Natural killer cell (primary cell): ENCODE measurements at regions not wholly inside any gene's neighbourhood (a gene's known extent, or its start where the extent isn't known, plus 50 kb on each side); places are given as distances from the start of the nearest gene placed in this dataset.

Experiments used
- ATAC-seq, 3 donors: fragments of 150-1000 bp in 2 of 3; fragments of 200-7000 bp in 1 of 3; cut with Tn5 transposase; 1 replicate in 1 of 3; 2 replicates in 2 of 3; pipeline ENCODE4 v1.10.0; 2021; ENCODE audit warnings: mild to moderate bottlenecking in 2 of 3, moderate library complexity in 2 of 3
- DNase-seq, 2 donors: peaks; one replicate each; pipeline versions ENCODE4 v3.0.0 to v3.0.0-alpha.2; 2013 to 2021; ENCODE audit warnings: mixed read lengths in 1 of 2
- H3K27ac ChIP-seq: one replicate; pipeline ENCODE4 v1.5.1; 2013; ENCODE audit warnings: mild to moderate bottlenecking, low read length
- H3K27me3 ChIP-seq: one replicate; pipeline ENCODE4 v1.6.1; 2013; ENCODE audit warnings: low read length; ENCODE audit not compliant: control insufficient read depth, insufficient read depth
- H3K36me3 ChIP-seq: one replicate; pipeline ENCODE4 v1.6.1; 2013; ENCODE audit warnings: low read length; ENCODE audit not compliant: control insufficient read depth, insufficient read depth
- H3K4me1 ChIP-seq: one replicate; pipeline ENCODE4 v1.6.1; 2013; ENCODE audit warnings: low read length; ENCODE audit not compliant: control insufficient read depth, insufficient read depth
- H3K4me3 ChIP-seq: one replicate; pipeline ENCODE4 v1.5.1; 2013; ENCODE audit warnings: low read length
- H3K9me3 ChIP-seq: one replicate; pipeline ENCODE4 v1.6.1; 2013; ENCODE audit warnings: low read length; ENCODE audit not compliant: control insufficient read depth, insufficient read depth
- H3K27ac Mint-ChIP-seq, 2 donors: one replicate each; pipeline ENCODE4 v1.8.0; 2022; ENCODE audit warnings: mild to moderate bottlenecking in 2 of 2, mixed read lengths in 2 of 2, moderate library complexity in 1 of 2
- H3K27me3 Mint-ChIP-seq, 2 donors: one replicate each; pipeline ENCODE4 v1.8.0; 2022; ENCODE audit warnings: low read depth in 2 of 2, mixed read lengths in 2 of 2
- H3K36me3 Mint-ChIP-seq: one replicate; pipeline ENCODE4 v1.8.0; 2022; ENCODE audit warnings: mixed read lengths
- H3K4me1 Mint-ChIP-seq, 2 donors: one replicate each; pipeline ENCODE4 v1.8.0; 2022; ENCODE audit warnings: mixed read lengths in 2 of 2
- H3K4me3 Mint-ChIP-seq: one replicate; pipeline ENCODE4 v1.8.0; 2022; ENCODE audit warnings: mild to moderate bottlenecking, moderate library complexity, mixed read lengths
- H3K9me3 Mint-ChIP-seq, 2 donors: one replicate each; pipeline ENCODE4 v1.8.0; 2022; ENCODE audit warnings: mixed read lengths in 2 of 2
- WGBS: methylation state at CpG from one replicate; pipeline ENCODE4 v1.1.7; 2013; ENCODE audit warnings: missing lambda C conversion rate; ENCODE audit not compliant: insufficient coverage; 5-methylcytosine and 5-hydroxymethylcytosine counted together
- intact Hi-C: fragments of 100-400 bp; cut with micrococcal nuclease; formaldehyde crosslinking; loops from one replicate; pipeline ENCODE4 v1.14.2; 2022
- TF ChIP-seq, protein P1 (sequence below): fragments of 200-600 bp; IDR thresholded peaks from one replicate; pipeline ENCODE4 v1.8.0; 2022; ENCODE audit warnings: antibody characterized with exemption

DNA sequence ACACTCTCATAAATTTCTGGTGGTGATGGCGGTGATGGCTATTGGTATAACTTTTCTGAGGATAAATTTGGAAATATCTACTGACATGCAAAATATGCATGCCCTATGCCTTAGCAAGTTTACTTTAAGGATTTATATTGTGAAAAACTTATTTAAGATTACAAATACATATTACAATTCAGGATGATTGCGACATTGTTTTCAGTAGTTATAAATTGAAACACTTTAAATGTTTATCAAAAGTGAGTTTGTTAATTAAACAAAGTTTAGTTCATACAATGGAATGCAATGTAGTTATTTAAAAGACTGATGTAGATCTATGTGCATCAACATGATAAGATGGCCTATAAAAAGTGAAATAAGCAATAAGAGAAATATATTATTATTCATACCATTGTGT, 331.3 kb upstream of the NR5A2 start:
- Histone ChIP-seq H3K4me3 (no peak overlapping the region), H3K9me3 (no peaks in the 10 kb centered on the region), H3K27ac (no peak overlapping the region), H3K4me1 (no peaks in the 10 kb centered on the region), H3K36me3 (no peaks in the 10 kb centered on the region), H3K27me3 (no peaks in the 10 kb centered on the region)
- Mint-ChIP-seq H3K27me3 (peaks cover 11 to 39% of the 10 kb centered on the region in 2 donors), H3K36me3 (no peaks in the 10 kb centered on the region), H3K27ac (no peak overlapping the region), H3K4me3 (no peak overlapping the region), H3K4me1 (no peaks in the 10 kb centered on the region), H3K9me3 (no peaks in the 10 kb centered on the region)
- 100% methylated on average over 1 of the region's 2 CpGs for WGBS
- no peak for DNase-seq
- intact Hi-C loops, result no loop called here
- no peak for ATAC-seq
- TF ChIP-seq, protein P1, sequence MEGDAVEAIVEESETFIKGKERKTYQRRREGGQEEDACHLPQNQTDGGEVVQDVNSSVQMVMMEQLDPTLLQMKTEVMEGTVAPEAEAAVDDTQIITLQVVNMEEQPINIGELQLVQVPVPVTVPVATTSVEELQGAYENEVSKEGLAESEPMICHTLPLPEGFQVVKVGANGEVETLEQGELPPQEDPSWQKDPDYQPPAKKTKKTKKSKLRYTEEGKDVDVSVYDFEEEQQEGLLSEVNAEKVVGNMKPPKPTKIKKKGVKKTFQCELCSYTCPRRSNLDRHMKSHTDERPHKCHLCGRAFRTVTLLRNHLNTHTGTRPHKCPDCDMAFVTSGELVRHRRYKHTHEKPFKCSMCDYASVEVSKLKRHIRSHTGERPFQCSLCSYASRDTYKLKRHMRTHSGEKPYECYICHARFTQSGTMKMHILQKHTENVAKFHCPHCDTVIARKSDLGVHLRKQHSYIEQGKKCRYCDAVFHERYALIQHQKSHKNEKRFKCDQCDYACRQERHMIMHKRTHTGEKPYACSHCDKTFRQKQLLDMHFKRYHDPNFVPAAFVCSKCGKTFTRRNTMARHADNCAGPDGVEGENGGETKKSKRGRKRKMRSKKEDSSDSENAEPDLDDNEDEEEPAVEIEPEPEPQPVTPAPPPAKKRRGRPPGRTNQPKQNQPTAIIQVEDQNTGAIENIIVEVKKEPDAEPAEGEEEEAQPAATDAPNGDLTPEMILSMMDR, result no peak

DNA sequence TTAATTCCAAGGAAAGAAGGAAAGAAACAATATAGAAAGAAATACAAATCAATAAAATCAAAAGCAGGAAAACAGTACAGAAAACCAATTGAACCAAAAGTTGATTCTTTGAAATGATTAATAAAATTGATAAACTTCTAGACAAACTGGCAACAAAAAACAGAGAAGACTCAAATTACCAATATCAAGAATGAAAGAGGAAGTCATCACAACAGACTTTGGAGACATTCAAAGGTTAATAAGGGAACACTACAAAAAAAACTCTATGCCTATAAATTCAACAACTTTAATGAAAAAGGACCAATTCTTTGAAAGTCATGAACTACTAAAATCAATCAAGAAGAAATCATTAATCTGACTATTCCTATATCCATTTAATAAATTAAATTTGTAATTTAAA, 329.3 kb upstream of the NR5A2 start:
- Mint-ChIP-seq H3K27ac (no peak overlapping the region), H3K27me3 (peaks cover 8 to 30% of the 10 kb centered on the region in 2 donors), H3K36me3 (no peaks in the 10 kb centered on the region), H3K4me3 (no peak overlapping the region), H3K4me1 (no peaks in the 10 kb centered on the region), H3K9me3 (no peaks in the 10 kb centered on the region)
- H3K36me3 ChIP-seq, result no peaks in the 10 kb centered on the region
- intact Hi-C loops, result no loop called here
- TF ChIP-seq, protein P1, result no peak
- no peaks in the 10 kb centered on the region for H3K4me1 ChIP-seq
- no peak overlapping the region for H3K4me3 ChIP-seq
- H3K27me3 ChIP-seq, result no peaks in the 10 kb centered on the region
- no peak overlapping the region for H3K27ac ChIP-seq
- ATAC-seq, result no peak
- no peak for DNase-seq
- no peaks in the 10 kb centered on the region for H3K9me3 ChIP-seq

DNA sequence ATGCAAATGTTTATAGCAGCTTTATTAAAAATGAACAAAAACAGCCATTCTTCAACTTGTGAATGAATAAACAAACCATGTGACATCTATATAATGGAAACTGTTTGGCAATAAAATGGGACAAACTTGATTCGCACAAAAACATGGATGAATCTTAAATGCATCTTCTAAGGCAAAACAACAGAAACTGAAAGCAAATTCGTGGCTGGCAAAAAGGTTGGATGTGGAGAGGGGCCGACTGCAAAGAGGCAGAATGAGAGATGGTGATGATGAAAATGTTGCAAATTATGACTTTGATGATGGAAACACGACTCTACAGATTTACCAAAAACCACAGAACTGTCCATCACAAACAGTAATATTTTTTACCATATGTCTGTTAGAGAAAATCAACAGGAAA, 327.0 kb upstream of the NR5A2 start:
- intact Hi-C loops, result no loop called here
- H3K9me3 ChIP-seq, result no peaks in the 10 kb centered on the region
- Mint-ChIP-seq H3K9me3 (no peaks in the 10 kb centered on the region), H3K4me1 (no peaks in the 10 kb centered on the region), H3K36me3 (no peaks in the 10 kb centered on the region), H3K4me3 (no peak overlapping the region), H3K27ac (no peak overlapping the region), H3K27me3 (peaks cover 5 to 11% of the 10 kb centered on the region in 2 donors)
- TF ChIP-seq, protein P1, result no peak
- H3K36me3 ChIP-seq, result no peaks in the 10 kb centered on the region
- H3K4me3 ChIP-seq, result no peak overlapping the region
- H3K4me1 ChIP-seq, result no peaks in the 10 kb centered on the region
- H3K27ac ChIP-seq, result no peak overlapping the region
- DNase-seq (no peak), ATAC-seq (no peak)
- 71% methylated on average over 3 of the region's 4 CpGs for WGBS
- H3K27me3 ChIP-seq, result no peaks in the 10 kb centered on the region

DNA sequence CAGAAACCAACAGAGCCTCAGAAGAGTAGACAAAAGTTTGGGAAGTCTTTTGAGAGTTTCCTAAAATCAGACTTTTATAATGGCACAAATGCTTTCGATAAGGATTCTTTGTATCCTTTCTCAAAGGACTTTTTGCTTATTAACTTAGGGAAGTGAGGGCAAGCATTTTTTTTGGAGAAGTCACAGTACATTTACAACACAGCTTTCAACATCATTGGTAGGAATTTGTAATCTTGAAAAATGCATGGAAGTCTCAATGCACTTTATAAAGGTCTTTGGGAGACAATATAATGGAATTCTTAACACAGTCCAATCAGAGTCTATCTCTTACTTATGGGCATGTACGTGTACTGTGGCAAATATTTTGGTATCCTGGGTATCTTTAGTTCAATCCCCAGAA, 325.8 kb upstream of the NR5A2 start:
- no peaks in the 10 kb centered on the region for H3K4me1 ChIP-seq
- no peaks in the 10 kb centered on the region for H3K36me3 ChIP-seq
- intact Hi-C loops, result no loop called here
- H3K4me3 ChIP-seq, result no peak overlapping the region
- Mint-ChIP-seq H3K27me3 (peaks cover 5 to 10% of the 10 kb centered on the region in 2 donors), H3K4me1 (no peaks in the 10 kb centered on the region), H3K4me3 (no peak overlapping the region), H3K36me3 (no peaks in the 10 kb centered on the region), H3K27ac (no peak overlapping the region), H3K9me3 (no peaks in the 10 kb centered on the region)
- TF ChIP-seq, protein P1, result no peak
- no peak overlapping the region for H3K27ac ChIP-seq
- no peaks in the 10 kb centered on the region for H3K27me3 ChIP-seq
- ATAC-seq, result no peak
- no CpG with 5 or more reads among the region's 2 CpGs for WGBS
- DNase-seq, result no peak
- no peaks in the 10 kb centered on the region for H3K9me3 ChIP-seq
